Caco-2 (cell line): ENCODE measurements at regions not wholly inside any gene's neighbourhood (a gene's known extent, or its start where the extent isn't known, plus 50 kb on each side); places are given as distances from the start of the nearest gene placed in this dataset.

Source experiments
- BruUV-seq: library from RNA; stranded (reverse); fragments of 400-500 nt; replicated peaks from 2 replicates; lab custom pipeline; 2021; lab: Mats Ljungman, UMichigan
- CTCF ChIA-PET: fragments of 300-600 bp; sonication (Branson Sonifier 250); formaldehyde crosslinking; loops from one replicate; lab custom pipeline; 2022; ENCODE audit warnings: antibody characterized with exemption; lab: Charles Lee
- POLR2A ChIA-PET: fragments of 300-600 bp; sonication (Branson Sonifier 250); formaldehyde crosslinking; loops from one replicate; lab custom pipeline; 2022; ENCODE audit warnings: antibody characterized with exemption; lab: Charles Lee
- DNase-seq, 2 experiments: peaks; one replicate each; pipeline versions ENCODE4 v3.0.0 to v3.0.0-alpha.2; 2020 to 2022
- H3K27me3 ChIP-seq: replicated peaks from 2 replicates; pipeline ENCODE4 v1.6.0; 2011; ENCODE audit warnings: low read length; ENCODE audit not compliant: control insufficient read depth, insufficient read depth
- H3K36me3 ChIP-seq: 2 replicates; pipeline ENCODE4 v1.5.1; 2011; ENCODE audit warnings: low read length; ENCODE audit not compliant: control insufficient read depth, insufficient read depth
- H3K4me1 ChIP-seq: fragments of 250-450 bp; sonication (Bioruptor Pico); 2 replicates; pipeline ENCODE4 v1.5.1; 2020; ENCODE audit warnings: mild to moderate bottlenecking
- H3K4me3 ChIP-seq: 2 replicates; pipeline ENCODE4 v1.5.1; 2011; ENCODE audit warnings: low read depth, mild to moderate bottlenecking, control low read depth, low read length
- H3K9me3 ChIP-seq: fragments of 250-450 bp; sonication (Bioruptor Pico); 2 replicates; pipeline ENCODE4 v1.5.1; 2020; ENCODE audit warnings: mild to moderate bottlenecking, moderate library complexity
- H3K27ac Mint-ChIP-seq: one replicate; pipeline ENCODE4 v1.8.0; 2022; ENCODE audit warnings: mixed read lengths; ENCODE audit not compliant: unreplicated experiment
- H3K27me3 Mint-ChIP-seq: one replicate; pipeline ENCODE4 v1.8.0; 2022; ENCODE audit warnings: mixed read lengths; ENCODE audit not compliant: insufficient read depth, unreplicated experiment
- H3K36me3 Mint-ChIP-seq: one replicate; pipeline ENCODE4 v1.8.0; 2022; ENCODE audit warnings: mild to moderate bottlenecking, mixed read lengths; ENCODE audit not compliant: insufficient read depth, unreplicated experiment
- H3K4me1 Mint-ChIP-seq: one replicate; pipeline ENCODE4 v1.8.0; 2022; ENCODE audit warnings: low read depth, mixed read lengths; ENCODE audit not compliant: unreplicated experiment
- H3K4me3 Mint-ChIP-seq: one replicate; pipeline ENCODE4 v1.8.0; 2022; ENCODE audit warnings: mild to moderate bottlenecking, moderate library complexity, mixed read lengths; ENCODE audit not compliant: unreplicated experiment
- H3K9me3 Mint-ChIP-seq: one replicate; pipeline ENCODE4 v1.8.0; 2022; ENCODE audit warnings: mixed read lengths; ENCODE audit not compliant: unreplicated experiment
- CTCF ChIP-seq, 2 experiments: fragments of 200-600 bp in 1 of 2; IDR thresholded peaks; 1 replicate in 1 of 2; 2 replicates in 1 of 2; pipeline versions ENCODE4 v1.5.1 to v1.8.0; 2011 to 2022; ENCODE audit warnings: antibody characterized with exemption in 1 of 2, control low read depth in 1 of 2, inconsistent platforms in 1 of 2, low read depth in 1 of 2, low read length in 1 of 2, mild to moderate bottlenecking in 1 of 2, moderate library complexity in 1 of 2; ENCODE audit not compliant: insufficient read depth in 1 of 2, severe bottlenecking in 1 of 2, unreplicated experiment in 1 of 2
- intact Hi-C: fragments of 100-400 bp; cut with micrococcal nuclease; formaldehyde crosslinking; loops from one replicate; pipeline ENCODE4 v1.10.0; 2022; ENCODE audit not compliant: unreplicated experiment

DNA sequence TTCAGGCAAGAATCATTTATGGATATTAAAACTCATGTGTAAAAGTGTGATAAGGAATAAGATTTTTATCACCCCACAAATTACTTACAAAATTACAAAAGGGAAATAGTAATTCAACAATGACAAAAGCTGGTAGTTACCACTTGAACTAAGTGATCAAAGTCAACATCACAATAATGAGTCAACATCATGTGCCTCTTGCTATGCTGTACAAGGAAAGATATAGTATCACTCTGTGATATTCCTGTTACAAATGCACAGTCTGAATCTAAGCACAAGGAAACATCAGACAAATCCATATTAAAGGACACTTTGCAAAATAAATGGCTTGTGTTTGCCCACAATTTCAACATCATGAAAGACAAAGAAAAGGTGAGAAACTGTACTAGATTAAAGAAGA is 90.5 kb upstream of the PLCL2 start:
- no peaks in the 10 kb centered on the region for H3K27me3 ChIP-seq
- intact Hi-C loops = no loop called here

DNA sequence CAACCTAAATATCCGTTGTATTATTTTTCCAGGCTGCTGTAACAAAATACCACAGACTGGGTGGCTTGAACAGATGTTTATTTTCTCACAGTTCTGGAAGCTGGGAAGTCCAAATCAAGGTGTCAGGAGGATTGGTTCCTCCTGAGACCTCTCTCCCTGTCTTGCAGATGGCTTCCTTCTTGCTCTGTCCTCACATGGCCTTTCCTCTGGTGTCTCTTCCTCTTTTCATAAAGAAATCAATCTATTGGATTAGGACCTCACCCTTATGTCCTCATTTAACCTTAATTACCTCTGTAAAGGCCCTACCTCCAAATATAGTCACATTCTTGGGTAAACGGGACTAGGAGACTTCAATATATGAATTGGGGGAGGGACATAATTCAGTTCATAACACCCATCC is 89.2 kb upstream of the PLCL2 start:
- CTCF ChIA-PET = no interaction called here
- BruUV-seq = no TSS peak

More for the DNA sequence above, 90.5 kb upstream of the PLCL2 start:
- H3K9me3 Mint-ChIP-seq = no peaks in the 10 kb centered on the region
- peaks cover 12% of the 10 kb centered on the region for H3K27me3 Mint-ChIP-seq
- POLR2A ChIA-PET = no interaction called here
- DNase-seq = no peak
- no peaks in the 10 kb centered on the region for H3K4me1 Mint-ChIP-seq
- no TSS peak for BruUV-seq
- H3K36me3 Mint-ChIP-seq = no peaks in the 10 kb centered on the region
- no peak for TF ChIP-seq CTCF (IDR thresholded peaks at IDR 0.05; ENCODE audit: insufficient read depth in 1 of 2, low read depth in 1 of 2, low read length in 1 of 2, severe bottlenecking in 1 of 2, unreplicated experiment in 1 of 2)
- Histone ChIP-seq H3K36me3 (no peaks in the 10 kb centered on the region), H3K9me3 (no peaks in the 10 kb centered on the region), H3K4me1 (no peaks in the 10 kb centered on the region), H3K4me3 (no peak overlapping the region)
- CTCF ChIA-PET = no interaction called here
- H3K27ac Mint-ChIP-seq = no peak overlapping the region
- no peak overlapping the region for H3K4me3 Mint-ChIP-seq

GRCh38 chr3:16797831-16798230 is 86.9 kb upstream of the PLCL2 start:
- no peaks in the 10 kb centered on the region for H3K4me1 Mint-ChIP-seq
- Histone ChIP-seq H3K27me3 (no peaks in the 10 kb centered on the region), H3K9me3 (no peaks in the 10 kb centered on the region), H3K4me3 (no peak overlapping the region), H3K4me1 (no peaks in the 10 kb centered on the region), H3K36me3 (no peaks in the 10 kb centered on the region)
- no peak overlapping the region for H3K4me3 Mint-ChIP-seq
- H3K27ac Mint-ChIP-seq = no peak overlapping the region
- H3K36me3 Mint-ChIP-seq = no peaks in the 10 kb centered on the region
- intact Hi-C loops = no loop called here
- no TSS peak for BruUV-seq
- CTCF ChIA-PET = no interaction called here
- TF ChIP-seq CTCF (IDR thresholded peaks at IDR 0.05; ENCODE audit: insufficient read depth in 1 of 2, low read depth in 1 of 2, low read length in 1 of 2, severe bottlenecking in 1 of 2, unreplicated experiment in 1 of 2) = no peak
- DNase-seq = no peak
- no peaks in the 10 kb centered on the region for H3K9me3 Mint-ChIP-seq
- H3K27me3 Mint-ChIP-seq = peaks cover 14% of the 10 kb centered on the region
- POLR2A ChIA-PET = no interaction called here

More for the DNA sequence above, 89.2 kb upstream of the PLCL2 start:
- no peaks in the 10 kb centered on the region for H3K4me1 ChIP-seq
- TF ChIP-seq CTCF (IDR thresholded peaks at IDR 0.05; ENCODE audit: insufficient read depth in 1 of 2, low read depth in 1 of 2, low read length in 1 of 2, severe bottlenecking in 1 of 2, unreplicated experiment in 1 of 2) = no peak
- Mint-ChIP-seq H3K36me3 (no peaks in the 10 kb centered on the region), H3K27me3 (peaks cover 17% of the 10 kb centered on the region), H3K4me3 (no peak overlapping the region), H3K27ac (no peak overlapping the region), H3K4me1 (no peaks in the 10 kb centered on the region), H3K9me3 (no peaks in the 10 kb centered on the region)
- intact Hi-C loops = no loop called here
- no peak for DNase-seq
- no peaks in the 10 kb centered on the region for H3K9me3 ChIP-seq
- no peak overlapping the region for H3K4me3 ChIP-seq
- no peaks in the 10 kb centered on the region for H3K27me3 ChIP-seq
- H3K36me3 ChIP-seq = no peaks in the 10 kb centered on the region
- POLR2A ChIA-PET = no interaction called here
